Frontal cortex (tissue), 3 donors: ENCODE measurements at regions not wholly inside any gene's neighbourhood (a gene's known extent, or its start where the extent isn't known, plus 50 kb on each side); places are given as distances from the start of the nearest gene placed in this dataset.
A peak's percentile ranks its signal among the peaks of the same experiment; 100 is the strongest.
"Not testable (repeated sequence)": the region's sequence is repeated elsewhere in the genome, so short reads cannot be mapped to it uniquely, and the experiment has no call there.

ENCODE experiments used
- DNase-seq, 2 donors: peaks; one replicate each; pipeline ENCODE4 v3.0.0; 2012; ENCODE audit warnings: low spot score in 2 of 2
- FAIRE-seq: peaks from 2 replicates; lab custom pipeline; 2012; peaks lifted over from hg19 to GRCh38; lab: Jason Lieb, UNC
- donor health status: control.
- donor health status: control.
- donor health status: control.

DNA sequence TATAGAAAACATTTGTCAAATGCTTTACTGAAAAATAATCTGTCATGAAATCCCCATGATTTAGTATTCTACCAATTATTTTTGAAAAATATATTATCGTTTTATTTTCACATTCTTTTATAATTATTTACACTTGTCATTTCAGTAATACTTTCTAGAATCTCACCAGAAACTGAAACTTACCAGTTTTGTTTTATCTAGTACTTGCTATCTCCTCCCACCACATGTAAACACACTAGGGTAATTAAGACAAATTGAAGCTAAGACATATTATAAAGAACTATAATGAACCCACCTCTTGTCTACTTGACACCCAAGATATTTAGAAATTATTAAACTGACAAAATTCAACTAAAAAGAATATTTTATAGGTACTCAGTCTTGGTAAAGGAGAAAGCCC is 51.5 kb upstream of the GRM3 start:
- FAIRE-seq = peak; percentile 28

GRCh38 chr7:86574006-86574405 is 69.7 kb upstream of the GRM3 start:
- no peak for FAIRE-seq
- DNase-seq = no peak

More for the DNA sequence above, 51.5 kb upstream of the GRM3 start:
- no peak for DNase-seq

DNA sequence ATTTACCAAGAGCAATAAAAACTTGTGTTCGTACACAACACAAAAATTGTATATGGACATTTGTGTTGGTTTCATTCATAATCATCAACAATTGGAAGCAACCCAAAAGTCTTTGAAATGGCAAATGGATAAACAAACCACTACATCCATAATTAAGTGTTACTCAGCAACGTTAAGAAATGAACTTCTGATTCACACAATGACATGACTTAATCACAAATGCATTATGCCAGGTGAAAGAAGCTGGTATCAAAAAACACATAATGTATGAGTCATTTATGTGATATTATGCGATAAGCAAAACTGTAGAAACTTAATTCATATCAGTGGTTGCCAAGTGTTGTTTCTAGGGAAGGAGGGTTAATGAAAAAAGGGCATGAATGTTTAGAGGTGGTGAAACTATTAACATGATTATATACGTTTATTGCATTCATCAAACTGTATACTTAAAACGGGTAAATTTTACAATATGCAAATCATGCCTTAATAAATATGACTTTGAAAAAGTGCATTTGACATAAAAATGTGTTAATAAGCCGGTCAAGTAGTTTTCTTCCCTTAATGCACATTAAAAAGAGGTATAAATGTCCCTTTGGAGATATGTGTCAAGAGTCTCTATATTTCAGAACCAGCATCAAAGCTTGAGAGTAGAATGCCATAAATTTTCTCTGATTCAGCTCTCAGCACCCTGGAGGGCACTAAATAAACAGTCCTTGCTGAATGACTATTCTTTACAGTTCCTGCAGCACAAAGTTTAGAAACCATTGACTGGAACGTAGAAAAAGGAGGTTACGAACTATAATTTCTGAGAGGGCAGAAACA is 84.8 kb upstream of the GRM3 start:
- no peak for DNase-seq
- no peak for FAIRE-seq

DNA sequence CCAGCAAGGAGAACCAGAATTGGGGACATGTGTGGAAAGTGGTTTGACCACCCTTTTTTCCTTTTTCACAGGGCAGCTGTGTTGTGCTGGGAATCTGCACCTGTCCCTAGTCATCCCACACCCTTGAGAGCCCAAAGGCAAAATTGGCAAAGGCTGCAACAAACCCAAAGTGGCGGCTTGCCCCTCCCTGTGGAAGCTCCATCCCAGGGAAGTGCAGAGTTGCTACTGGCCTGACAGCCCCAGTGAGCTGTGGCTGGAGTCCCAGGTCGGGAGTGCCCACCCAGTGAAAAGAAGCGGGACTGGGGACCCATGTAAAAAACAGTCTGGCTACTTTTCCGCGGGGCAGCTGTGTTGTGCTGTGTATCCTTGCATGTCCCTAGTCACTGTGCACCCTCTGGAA is 109.1 kb upstream of the GRM3 start:
- DNase-seq = no peak
- no peak for FAIRE-seq

GRCh38 chr7:86504229-86504628 is 139.5 kb upstream of the GRM3 start:
- no peak for FAIRE-seq
- no peak for DNase-seq

DNA sequence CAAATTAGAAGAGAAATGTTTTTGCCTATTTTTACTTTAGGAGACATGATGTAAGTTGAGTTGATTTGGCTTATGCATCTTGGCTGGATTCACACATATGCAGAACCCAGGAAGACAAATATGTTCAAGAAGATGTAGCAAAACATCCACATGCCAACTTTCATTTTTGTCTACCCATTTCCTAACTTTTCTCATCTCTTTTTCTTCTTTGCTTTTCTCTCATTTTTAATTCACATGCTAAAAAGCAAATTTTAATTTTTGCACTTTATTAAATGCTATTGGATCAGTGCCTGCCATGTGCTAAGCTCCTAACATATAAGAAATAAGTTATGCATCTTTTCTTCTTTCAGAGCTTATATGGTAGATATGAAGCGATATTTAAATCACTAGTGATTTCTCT is 143.7 kb upstream of the GRM3 start:
- FAIRE-seq (no peak), DNase-seq (no peak)

DNA sequence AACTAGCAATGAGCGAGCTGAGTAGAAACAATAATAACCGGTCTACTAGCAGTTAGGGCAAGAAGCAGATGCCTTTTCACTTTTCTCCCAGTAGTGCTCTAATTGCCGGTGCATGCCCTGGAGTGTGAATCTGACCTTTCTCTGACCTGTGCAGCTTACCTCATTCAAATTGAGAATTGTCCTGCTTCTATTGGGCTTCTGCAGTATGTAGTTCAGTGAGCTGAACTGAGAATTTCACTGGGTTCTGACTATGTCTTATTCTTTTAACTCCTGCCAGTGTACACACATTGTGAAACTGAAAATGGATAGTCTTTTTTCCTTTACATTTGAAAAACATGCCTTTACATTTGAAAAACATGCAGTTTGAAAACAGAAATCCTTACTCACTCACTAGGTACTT is 157.9 kb upstream of the GRM3 start:
- DNase-seq (no peak), FAIRE-seq (no peak)

GRCh38 chr7:86479144-86479543 is 164.6 kb upstream of the GRM3 start:
- DNase-seq (no peak), FAIRE-seq (no peak)

DNA sequence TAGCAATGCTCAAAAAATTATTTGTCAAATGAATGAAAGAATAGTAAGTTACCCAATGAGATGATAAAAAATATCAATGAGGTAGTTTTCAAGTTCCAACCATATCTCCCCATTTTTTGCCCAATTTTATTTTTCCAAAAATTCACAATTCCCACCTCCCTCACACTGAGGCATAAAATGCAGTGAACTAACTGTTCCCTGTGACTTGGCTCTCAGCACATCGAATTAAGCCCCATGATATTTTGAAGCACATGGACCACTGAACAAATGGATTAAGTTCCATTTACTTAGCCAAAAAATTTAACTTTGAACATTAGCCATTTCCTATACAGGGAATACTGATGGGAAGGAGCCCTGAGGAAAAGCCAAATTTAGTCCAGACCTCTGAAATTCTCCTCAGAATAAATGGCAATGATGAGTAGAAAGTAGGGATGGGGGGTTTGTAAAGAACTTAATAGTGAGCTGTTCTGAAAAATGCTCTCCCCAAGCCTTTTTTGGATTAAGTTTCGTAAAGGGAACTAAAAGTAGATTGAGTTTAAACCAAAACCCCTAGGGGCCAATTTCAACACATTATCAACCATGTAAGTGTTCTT is 166.3 kb upstream of the GRM3 start:
- DNase-seq = no peak
- no peak for FAIRE-seq

DNA sequence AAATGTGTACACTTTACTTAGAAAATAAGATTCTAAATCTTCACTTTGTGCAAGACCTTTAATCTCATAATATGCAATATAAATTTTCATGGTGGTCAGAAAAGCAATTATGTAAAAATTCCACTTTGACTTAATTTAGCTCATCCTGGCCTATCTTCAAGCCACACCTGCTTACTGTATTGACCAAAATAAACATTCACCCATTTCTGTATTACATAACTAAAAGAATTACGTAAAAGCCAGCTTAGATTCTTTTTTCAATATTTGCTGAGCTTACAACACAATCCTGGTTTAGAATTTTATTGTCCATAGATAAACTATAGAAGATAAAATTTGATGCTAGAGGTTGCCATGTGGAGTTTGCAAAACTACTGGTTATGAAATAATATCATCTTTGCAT is 172.9 kb upstream of the GRM3 start:
- DNase-seq (no peak), FAIRE-seq (no peak)

- DNase-seq (peak; percentile 7 to 13), FAIRE-seq (peak; percentile 17)
Observed at GRCh38 chr7:86469680-86470295, 173.9 kb upstream of the GRM3 start.

- DNase-seq (no peak), FAIRE-seq (no peak)
Observed at GRCh38 chr7:86454753-86455152, 189.0 kb upstream of the GRM3 start.

GRCh38 chr7:86453454-86453853 is 190.3 kb upstream of the GRM3 start:
- no peak for FAIRE-seq
- no peak for DNase-seq

DNA sequence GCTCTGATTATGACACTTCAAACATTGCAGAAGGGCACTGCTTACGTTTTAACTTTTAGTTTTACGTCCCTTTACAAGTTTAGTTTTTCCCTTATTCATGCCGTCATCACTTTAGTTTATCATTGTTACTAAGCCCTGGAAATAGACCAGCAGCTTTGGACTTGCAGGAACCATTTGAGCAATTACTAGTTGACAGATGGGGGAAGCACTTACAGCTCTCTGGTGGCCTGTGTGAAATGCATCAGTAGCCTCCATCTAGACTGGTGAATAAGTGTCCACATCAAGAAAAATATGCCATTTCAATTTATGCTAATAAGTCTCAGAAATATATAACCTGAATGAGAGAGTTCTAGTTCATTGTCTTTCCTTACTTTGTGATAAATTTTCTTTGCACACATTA is 194.9 kb upstream of the GRM3 start:
- FAIRE-seq (no peak), DNase-seq (no peak)

DNA sequence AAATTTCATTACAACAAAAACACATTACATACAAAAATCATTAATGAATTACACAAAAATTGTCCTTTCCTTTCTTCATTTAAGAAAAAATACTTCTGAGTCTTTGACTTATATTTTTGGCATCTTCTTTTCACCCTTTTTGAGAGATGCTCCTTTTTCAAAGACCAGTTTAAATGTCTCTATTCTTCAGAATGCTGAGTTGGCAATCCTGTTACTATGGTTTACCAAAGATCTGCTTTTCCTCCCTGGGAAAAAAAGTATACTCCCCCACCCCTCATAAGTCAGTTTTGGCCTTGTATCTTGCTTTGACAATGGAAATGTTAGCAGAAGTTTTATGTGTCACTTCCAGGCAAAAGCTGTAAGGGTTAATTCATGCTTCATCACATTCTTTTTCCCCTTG is 198.4 kb upstream of the GRM3 start:
- no peak for FAIRE-seq
- DNase-seq = no peak

- DNase-seq (no peak), FAIRE-seq (no peak)
Observed at GRCh38 chr7:86444245-86444644, 199.5 kb upstream of the GRM3 start.

DNA sequence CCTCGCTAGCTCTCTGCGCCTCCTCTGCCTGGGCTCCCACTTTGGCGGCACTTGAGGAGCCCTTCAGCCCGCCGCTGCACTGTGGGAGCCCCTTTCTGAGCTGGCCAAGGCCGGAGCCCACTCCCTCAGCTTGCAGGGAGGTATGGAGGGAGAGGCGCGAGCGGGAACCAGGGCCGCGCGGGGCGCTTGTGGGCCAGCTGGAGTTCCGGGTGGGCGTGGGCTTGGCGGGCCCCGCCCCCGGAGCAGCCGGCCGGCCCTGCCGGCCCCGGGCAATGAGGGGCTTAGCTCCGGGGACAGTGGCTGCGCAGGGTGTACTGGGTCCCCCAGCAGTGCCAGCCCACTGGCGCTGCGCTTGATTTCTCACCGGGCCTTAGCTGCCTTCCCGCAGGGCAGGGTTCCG is 203.3 kb upstream of the GRM3 start:
- FAIRE-seq, DNase-seq: not testable (repeated sequence)

GRCh38 chr7:86437951-86438450 is 205.7 kb upstream of the GRM3 start:
- FAIRE-seq (no peak), DNase-seq (no peak)

- DNase-seq (no peak), FAIRE-seq (no peak)
Observed at GRCh38 chr7:86431761-86432160, 211.9 kb upstream of the GRM3 start.

- FAIRE-seq = no peak
- DNase-seq = no peak
Observed at GRCh38 chr7:86411814-86412213, 231.9 kb upstream of the GRM3 start.

DNA sequence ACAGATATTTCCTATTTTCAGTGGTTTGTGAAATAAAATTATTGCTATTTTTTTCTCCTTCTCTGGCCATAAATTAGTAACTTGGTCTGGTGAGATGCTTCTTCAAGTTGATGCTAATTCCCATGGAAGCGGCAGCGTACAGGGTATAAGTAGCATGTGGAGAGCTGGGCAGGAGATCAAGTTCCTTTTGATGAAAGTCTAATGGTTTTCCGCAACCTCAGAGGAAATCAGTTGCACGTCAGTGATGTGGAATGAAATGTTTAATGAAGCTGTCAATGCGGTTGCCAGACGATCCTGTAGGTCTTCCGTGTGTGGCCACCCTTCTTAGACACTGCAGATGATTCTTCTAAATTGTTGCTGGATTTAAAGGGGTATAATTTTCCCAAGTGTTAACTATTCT is 236.4 kb upstream of the GRM3 start:
- no peak for DNase-seq
- FAIRE-seq = no peak
